DND-41 (cell line): ENCODE measurements at regions not wholly inside any gene's neighbourhood (a gene's known extent, or its start where the extent isn't known, plus 50 kb on each side); places are given as distances from the start of the nearest gene placed in this dataset.

Source experiments
- ATAC-seq: fragments of 200-7000 bp; cut with Tn5 transposase; 3 replicates; pipeline ENCODE4 v1.9.1; 2021; ENCODE audit warnings: low read depth; ENCODE audit not compliant: insufficient read depth
- DNase-seq: peaks from one replicate; pipeline ENCODE4 v3.0.0-alpha.2; 2020
- H2AFZ ChIP-seq: 2 replicates; pipeline ENCODE4 v1.6.0; 2012; ENCODE audit warnings: low read depth, low read length
- H3K27ac ChIP-seq: 2 replicates; pipeline ENCODE4 v1.5.1; 2012; ENCODE audit warnings: low read length, inconsistent platforms
- H3K27me3 ChIP-seq: fragments of 200-600 bp; sonication (generic); 2 replicates; pipeline ENCODE4 v1.6.0; 2012; ENCODE audit warnings: low read length, mild to moderate bottlenecking, inconsistent platforms; ENCODE audit not compliant: insufficient read depth, poor library complexity
- H3K36me3 ChIP-seq: 2 replicates; pipeline ENCODE4 v1.5.1; 2012; ENCODE audit warnings: low read length, inconsistent platforms; ENCODE audit not compliant: insufficient read depth
- H3K4me1 ChIP-seq: 2 replicates; pipeline ENCODE4 v1.5.1; 2012; ENCODE audit warnings: mild to moderate bottlenecking, low read length; ENCODE audit not compliant: insufficient read depth
- H3K4me2 ChIP-seq: 2 replicates; pipeline ENCODE4 v1.6.0; 2012; ENCODE audit warnings: mild to moderate bottlenecking, moderate library complexity, low read length, inconsistent platforms; ENCODE audit not compliant: insufficient read depth
- H3K4me3 ChIP-seq, 2 experiments: fragments of 200-600 bp in 1 of 2; shearing (Covaris generic) in 1 of 2; 2 replicates each; pipeline ENCODE4 v1.5.1; 2012 to 2016; ENCODE audit warnings: inconsistent platforms in 2 of 2, low read length in 2 of 2, mild to moderate bottlenecking in 2 of 2, low read depth in 1 of 2, moderate library complexity in 1 of 2
- H3K79me2 ChIP-seq: 2 replicates; pipeline ENCODE4 v1.6.0; 2012; ENCODE audit warnings: low read length, inconsistent platforms; ENCODE audit not compliant: insufficient read depth
- H3K9ac ChIP-seq: 2 replicates; pipeline ENCODE4 v1.6.0; 2012; ENCODE audit warnings: low read depth, mild to moderate bottlenecking, inconsistent platforms, low read length, moderate library complexity
- H3K9me3 ChIP-seq: 2 replicates; pipeline ENCODE4 v1.5.1; 2012; ENCODE audit warnings: low read length, moderate library complexity, mild to moderate bottlenecking, inconsistent platforms; ENCODE audit not compliant: insufficient read depth, severe bottlenecking
- H4K20me1 ChIP-seq: 2 replicates; pipeline ENCODE4 v1.6.0; 2012; ENCODE audit warnings: low read length; ENCODE audit not compliant: insufficient read depth
- EZH2 ChIP-seq: IDR thresholded peaks from 3 replicates; pipeline ENCODE4 v1.6.1; 2012; ENCODE audit warnings: borderline replicate concordance, low read depth, mild to moderate bottlenecking, moderate library complexity, low read length, inconsistent platforms; ENCODE audit not compliant: severe bottlenecking
- TF ChIP-seq, protein P1 (sequence below): IDR thresholded peaks from 2 replicates; pipeline ENCODE4 v1.5.1; 2012; ENCODE audit warnings: borderline replicate concordance, low read length, moderate library complexity, mild to moderate bottlenecking; ENCODE audit not compliant: poor library complexity, severe bottlenecking; ENCODE audit errors: extremely low read depth

DNA sequence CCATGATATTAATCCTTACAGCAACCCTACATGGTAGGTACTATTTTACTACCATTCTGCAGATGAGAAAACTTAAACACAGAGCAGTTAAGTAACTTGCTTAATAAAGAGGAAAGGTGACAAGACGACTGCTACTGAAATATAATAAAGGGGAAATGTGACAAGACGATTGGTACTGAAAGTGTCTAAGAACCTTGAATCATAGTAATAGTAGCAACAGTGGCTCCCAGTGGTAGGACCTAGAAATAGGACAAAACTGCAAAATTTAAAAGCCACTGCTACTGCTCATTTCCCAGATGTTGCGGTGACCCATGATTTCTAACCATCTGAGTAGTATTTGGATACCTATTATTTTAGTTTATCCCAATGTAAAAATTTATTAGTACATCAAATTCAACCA lies 89.5 kb downstream of the TASL start:
- TF ChIP-seq, protein P1, sequence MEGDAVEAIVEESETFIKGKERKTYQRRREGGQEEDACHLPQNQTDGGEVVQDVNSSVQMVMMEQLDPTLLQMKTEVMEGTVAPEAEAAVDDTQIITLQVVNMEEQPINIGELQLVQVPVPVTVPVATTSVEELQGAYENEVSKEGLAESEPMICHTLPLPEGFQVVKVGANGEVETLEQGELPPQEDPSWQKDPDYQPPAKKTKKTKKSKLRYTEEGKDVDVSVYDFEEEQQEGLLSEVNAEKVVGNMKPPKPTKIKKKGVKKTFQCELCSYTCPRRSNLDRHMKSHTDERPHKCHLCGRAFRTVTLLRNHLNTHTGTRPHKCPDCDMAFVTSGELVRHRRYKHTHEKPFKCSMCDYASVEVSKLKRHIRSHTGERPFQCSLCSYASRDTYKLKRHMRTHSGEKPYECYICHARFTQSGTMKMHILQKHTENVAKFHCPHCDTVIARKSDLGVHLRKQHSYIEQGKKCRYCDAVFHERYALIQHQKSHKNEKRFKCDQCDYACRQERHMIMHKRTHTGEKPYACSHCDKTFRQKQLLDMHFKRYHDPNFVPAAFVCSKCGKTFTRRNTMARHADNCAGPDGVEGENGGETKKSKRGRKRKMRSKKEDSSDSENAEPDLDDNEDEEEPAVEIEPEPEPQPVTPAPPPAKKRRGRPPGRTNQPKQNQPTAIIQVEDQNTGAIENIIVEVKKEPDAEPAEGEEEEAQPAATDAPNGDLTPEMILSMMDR, result peak; percentile 3
- no peak for TF ChIP-seq EZH2
- Histone ChIP-seq H3K79me2 (no peaks in the 10 kb centered on the region), H2AFZ (no peak overlapping the region), H3K4me1 (no peaks in the 10 kb centered on the region), H3K4me2 (no peak overlapping the region), H3K27me3 (no peaks in the 10 kb centered on the region), H3K9me3 (no peaks in the 10 kb centered on the region), H4K20me1 (no peaks in the 10 kb centered on the region), H3K27ac (no peak overlapping the region), H3K9ac (no peak overlapping the region), H3K4me3 (no peak overlapping the region), H3K36me3 (no peaks in the 10 kb centered on the region)
- ATAC-seq, result no peak
- DNase-seq, result no peak

DNA sequence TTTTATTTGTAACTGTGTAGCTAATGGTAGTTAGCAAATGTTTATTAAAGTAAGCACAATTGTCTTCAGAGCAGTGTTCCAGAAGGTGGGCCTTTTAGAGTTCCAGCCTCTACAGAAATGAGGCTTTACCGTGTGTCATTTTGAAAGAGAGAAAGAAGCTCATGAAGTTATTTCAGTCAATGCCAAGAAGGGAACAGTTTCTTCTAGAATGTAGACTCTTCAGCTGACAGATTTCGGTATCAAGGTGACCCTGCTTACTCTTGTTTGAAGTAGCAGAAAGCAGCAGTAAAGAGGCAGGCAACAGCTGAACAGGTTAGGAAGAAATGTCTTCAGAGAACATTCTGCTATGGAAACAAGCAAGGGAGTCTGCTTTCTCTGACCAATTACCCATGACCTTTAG lies 93.6 kb downstream of the TASL start:
- no peaks in the 10 kb centered on the region for H3K36me3 ChIP-seq
- no peaks in the 10 kb centered on the region for H3K79me2 ChIP-seq
- no peak overlapping the region for H3K4me3 ChIP-seq
- H3K27me3 ChIP-seq, result no peaks in the 10 kb centered on the region
- no peaks in the 10 kb centered on the region for H3K4me1 ChIP-seq
- ATAC-seq, result no peak
- H3K9me3 ChIP-seq, result no peaks in the 10 kb centered on the region
- no peak overlapping the region for H3K4me2 ChIP-seq
- no peak overlapping the region for H3K9ac ChIP-seq
- no peak overlapping the region for H3K27ac ChIP-seq
- H2AFZ ChIP-seq, result no peak overlapping the region
- H4K20me1 ChIP-seq, result no peaks in the 10 kb centered on the region
- TF ChIP-seq EZH2, result no peak
- TF ChIP-seq, protein P1, result no peak
- no peak for DNase-seq

- Histone ChIP-seq H3K36me3 (no peaks in the 10 kb centered on the region), H3K27ac (no peak overlapping the region), H3K4me3 (no peak overlapping the region), H3K9ac (no peak overlapping the region), H3K79me2 (no peaks in the 10 kb centered on the region), H3K9me3 (no peaks in the 10 kb centered on the region), H3K4me2 (no peak overlapping the region), H4K20me1 (no peaks in the 10 kb centered on the region), H3K27me3 (no peaks in the 10 kb centered on the region), H2AFZ (no peak overlapping the region), H3K4me1 (no peaks in the 10 kb centered on the region)
- ATAC-seq (no peak), DNase-seq (no peak)
- no peak for TF ChIP-seq EZH2
- TF ChIP-seq, protein P1, result no peak
These were observed 109.1 kb downstream of the TASL start for GRCh38 chrX:30468471-30468870.
